ENCODE measurements at regions not wholly inside any gene's neighbourhood (a gene's known extent, or its start where the extent isn't known, plus 50 kb on each side); places are given as distances from the start of the nearest gene placed in this dataset.
"Not testable (repeated sequence)": the region's sequence is repeated elsewhere in the genome, so short reads cannot be mapped to it uniquely, and the experiment has no call there.

DNA sequence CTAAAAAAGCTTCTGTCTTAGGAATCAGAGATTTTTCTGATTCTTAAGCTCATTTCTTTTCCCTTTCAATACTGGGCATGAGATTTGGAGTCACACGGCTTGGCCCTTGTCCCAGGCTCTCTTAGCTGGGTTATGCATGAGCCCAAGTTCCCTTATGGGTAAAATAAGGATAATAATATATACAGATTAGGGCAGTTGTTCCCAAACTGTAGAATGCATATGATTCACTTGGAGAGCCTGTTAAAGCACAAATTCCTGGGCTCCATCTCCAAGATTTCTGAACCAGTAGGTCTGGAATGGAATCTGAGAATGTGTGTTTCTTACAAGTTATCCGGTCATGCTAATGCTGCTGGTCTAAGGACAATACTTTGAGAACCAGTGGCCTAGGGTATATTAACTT, 154.0 kb downstream of the REEP3 start:
- DNase-seq, result no peak

DNA sequence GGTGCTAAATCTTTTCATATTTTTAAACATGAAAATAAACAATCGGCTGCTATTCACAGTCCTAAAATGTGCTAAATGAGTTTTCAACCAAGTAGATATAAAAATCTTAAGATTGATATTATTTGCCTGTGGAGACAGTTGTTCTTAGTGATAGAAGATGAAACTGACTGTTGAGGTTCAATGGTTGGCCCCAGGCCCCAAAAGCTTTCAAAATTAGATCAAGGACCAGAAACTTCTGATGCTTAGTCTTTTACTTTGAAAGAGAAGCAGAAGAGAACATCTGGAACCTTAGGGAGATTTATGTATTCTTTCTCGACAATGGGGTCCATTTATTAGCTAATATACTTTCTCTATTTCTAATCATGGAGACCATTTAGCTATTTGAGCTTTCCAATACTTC, 155.8 kb downstream of the REEP3 start:
- DNase-seq, result no peak

DNA sequence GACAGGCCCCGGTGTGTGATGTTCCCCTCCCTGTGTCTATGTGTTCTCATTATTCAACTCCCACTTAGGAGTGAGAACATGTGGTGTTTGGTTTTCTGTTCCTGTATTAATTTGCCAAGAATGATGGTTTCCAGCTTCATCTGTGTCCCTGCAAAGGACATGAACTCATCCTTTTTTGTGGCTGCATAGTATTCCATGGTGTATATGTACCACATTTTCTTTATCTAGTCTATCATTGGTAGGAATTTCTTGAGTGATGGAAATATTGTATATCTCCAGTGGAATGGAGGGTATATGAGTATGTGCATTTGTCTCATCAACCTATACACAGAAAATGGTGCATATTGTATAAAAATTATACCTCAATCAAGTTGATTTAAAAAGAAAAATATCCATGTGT, 159.3 kb downstream of the REEP3 start:
- DNase-seq, result not testable (repeated sequence)

DNA sequence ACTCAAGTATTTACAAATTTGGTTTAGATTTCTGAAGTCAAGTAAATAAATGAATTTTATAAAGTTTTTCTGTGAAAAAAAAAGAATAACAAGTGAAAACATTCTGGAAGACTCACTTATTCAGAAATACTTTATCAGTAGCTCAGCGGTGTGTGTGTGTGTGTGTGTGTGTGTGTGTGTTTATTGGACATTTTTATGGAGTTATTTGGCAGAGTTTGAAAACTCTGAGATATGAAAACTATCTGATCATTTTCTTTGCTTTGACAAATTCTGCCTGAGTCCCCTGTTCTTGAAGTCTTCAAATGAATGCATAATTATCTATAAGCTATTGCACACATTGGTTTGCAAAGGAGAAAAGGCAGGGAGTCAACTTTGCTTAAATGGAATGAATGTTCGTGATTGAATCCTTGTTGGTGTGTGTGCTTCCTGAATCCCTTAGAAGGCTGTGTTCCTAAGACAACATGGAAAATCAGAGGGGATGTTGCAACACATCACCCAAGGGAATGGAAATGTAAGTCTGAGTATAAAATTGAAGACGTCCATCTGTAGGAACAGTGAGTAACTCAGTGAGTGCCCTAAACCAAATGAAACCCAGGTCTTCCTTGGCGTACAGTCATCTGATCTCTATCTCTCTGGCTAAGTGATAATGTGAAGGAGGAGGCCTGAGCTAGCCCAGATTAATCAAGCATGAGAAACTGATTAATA, 160.9 kb downstream of the REEP3 start:
- no peak for DNase-seq

DNA sequence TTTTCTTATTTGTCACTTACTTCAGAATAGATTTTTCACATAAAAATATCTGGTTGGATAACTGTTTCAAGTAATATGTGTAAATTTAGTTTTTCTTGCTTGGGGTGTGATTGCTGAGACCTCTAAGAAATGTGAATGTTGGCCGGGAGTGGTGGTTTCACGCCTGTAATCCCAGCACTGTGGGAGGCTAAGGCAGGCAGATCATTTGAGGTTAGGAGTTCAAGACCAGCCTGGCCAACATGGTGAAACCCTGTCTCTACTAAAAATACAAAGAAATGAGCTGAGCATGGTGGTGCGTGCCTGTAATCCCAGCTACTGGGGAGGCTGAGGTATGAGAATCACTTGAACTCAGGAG, 161.5 kb downstream of the REEP3 start:
- not testable (repeated sequence) for DNase-seq

DNA sequence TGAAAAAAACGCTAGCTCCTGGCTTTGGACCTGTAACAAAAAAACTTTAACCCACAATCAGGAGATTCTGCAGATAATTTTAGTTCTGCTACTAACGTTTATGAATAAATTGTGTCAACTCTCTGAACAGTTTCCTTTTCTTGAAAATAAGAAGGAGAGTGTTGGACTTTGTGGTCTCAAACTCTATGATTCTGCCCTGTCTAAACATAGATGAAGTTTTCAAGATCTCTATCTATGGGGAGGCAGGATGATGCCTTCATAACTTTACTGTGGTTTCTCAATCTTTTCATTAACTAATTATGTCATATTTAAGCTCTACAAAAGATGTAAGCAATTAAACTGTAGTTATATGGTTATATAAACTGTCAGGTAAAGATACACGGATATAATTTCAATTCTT, 162.0 kb downstream of the REEP3 start:
- no peak for DNase-seq

DNA sequence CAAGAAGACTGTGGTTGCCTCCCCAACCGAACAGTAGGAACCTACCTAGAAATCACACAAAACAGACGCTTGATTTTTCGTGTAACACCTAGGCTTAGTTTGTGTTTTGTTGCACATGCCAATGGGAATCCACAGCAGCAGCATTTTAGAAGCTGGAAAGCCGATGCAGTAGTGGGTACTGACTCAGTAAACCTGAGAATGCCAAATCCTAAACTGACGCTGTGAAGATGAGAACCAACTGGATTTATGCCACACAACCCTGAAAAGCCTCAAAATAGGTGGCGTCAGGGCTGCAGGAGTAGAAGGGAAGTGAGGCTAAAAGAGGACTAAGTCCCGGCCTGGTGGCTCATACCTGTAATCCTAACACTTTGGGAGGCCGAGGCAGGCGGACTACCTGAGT, 162.5 kb downstream of the REEP3 start:
- DNase-seq, result no peak

DNA sequence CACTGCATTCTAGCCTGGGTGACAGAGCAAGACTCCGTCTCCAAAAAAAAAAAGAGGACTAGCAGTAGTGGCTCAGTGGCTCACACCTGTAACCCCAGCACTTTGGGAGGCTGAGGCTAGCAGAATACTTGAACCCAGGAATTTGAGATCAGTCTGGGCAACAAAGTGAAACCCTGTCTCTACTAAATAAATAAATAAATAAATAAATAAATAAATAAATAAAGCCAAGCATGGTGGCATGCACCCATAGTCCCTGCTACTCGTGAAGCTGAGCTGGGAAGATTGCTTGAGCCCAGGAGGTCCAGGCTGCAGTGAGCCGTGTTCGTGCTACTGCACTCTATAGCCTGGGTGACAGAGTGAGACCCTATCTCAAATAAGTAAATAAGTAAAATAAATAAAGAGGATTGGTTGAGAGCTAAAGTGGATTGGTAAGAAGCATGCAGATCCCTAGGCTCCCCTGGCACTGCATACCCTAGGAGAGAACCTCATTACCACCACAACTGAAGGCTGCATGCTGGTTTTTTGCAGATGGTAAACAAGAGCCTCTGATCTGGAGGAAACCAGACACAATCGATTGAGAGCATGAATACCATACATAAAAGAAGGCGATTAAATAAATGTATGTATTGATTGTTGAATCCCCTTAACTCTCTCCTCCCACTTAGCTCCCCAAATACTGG, 163.2 kb downstream of the REEP3 start:
- DNase-seq, result no peak

DNA sequence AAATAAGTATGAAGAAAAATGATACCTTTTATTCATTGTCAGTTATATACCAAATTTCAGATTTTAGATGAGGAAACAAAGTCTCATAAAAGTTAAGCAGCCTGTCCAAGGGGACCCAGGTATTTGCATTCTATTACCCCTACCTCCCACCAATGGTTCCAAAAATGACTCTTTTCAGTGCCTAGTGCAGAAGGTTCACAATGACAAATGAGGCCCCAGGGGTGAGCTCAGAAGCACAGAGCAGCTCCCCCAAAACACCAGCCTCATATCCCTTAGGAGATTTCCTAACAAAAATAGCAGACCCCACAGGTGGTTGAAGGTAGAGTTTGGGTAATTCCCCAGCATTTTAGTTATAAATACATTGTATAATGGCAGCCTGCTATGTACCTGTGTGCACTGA, 168.6 kb downstream of the REEP3 start:
- DNase-seq, result no peak

DNA sequence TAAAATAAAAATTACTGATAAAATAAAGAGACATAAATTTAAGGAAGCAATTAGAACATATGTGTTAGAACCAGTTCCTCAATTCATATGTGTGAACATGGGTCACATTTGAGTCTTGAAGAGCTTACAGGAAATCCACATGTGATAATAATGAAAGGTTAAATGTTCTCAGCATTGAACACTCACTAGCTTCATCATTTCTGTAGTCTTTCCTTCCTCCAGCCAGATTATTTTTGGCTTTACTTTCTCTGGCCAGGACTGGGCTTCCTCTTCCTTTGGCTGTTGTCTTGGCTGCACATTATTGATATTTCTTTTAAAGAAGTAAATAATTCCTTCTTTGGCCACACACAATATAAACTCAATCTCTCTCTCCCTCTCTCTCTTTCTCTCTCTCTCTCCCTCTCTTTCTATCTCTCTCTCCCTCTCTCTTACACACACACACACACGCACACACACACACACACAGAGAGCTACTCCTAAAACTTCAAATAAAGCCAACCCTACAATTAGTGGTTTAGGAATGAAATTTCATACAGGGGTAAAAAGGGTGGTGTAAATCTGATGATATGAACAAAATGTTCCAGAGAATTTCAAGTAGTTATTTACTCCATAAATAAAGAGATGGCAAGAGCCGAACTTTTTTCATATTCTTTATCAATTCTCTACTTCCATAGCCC, 171.2 kb downstream of the REEP3 start:
- DNase-seq, result no peak

DNA sequence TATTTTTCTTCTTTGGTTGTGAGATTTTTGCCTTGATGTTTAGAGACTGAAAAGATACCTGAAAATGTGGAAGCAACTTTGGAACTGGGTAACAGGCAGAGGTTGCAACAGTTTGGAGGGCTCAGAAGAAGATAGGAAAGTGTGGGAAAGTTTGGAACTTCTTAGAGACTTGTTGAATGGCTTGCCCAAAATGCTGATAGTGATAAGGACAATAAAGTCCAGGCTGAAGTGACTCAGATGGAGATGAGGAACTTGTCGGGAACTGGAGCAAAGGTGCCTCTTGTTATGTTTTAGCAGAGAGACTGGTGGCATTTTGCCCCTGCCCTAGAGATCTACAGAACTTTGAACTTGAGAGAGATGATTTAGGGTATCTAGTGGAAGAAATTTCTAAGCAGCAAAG, 171.8 kb downstream of the REEP3 start:
- DNase-seq, result not testable (repeated sequence)

DNA sequence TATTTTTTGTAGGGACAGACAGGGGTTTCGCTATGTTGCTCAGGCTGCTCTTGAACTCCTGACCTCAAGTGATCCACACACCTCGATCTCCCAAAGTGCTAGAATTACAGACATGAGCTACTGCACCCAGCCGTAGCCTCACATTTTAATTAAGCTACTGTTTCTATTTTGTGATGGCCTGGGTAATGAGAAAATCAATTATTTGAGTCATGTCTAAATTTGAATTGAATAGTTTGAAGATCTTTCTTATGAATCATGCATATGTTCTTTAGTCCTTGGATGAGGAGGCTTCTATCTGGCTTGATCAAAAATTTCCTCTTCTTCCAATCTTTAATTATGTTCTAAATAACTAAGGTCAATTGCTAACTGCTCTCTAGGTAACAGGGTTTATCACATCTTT, 175.0 kb downstream of the REEP3 start:
- no peak for DNase-seq

DNA sequence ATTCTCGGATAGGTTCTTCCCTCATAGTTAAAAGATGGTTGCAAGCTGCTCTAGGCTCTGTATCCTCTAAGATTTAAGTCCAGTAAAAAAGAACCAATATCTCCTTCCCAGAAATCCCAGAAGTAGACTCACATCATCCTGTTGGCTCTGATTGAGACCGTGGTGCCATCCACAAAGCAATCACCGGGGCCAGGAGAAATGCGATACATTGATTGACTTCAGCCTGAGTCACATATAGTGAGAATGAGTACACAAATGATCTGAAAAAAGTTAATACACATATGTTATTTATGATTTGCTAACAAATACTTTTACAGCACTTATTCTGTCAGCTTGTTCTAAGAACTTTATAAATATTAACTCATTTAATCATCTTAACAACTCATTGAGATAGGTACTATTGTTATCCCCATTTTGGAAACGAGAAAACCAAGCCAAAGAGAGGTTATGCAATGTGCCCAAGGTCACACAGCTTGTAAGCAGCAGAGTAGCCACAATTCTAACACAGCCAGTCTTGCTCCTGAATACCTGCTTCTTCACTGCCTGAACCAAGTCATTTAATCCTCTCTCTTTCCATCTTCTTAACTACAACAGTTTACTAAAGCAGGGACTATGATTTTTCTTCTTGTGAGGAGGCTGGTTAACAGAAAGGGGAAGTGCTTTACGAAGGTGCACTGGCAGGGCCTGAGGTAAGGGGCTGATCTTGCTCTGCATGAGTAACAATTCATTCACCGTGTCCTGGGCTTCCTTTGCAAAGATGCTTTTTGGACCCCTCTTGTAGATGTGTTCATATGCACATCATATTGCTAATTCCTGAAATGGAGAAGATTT, 177.0 kb downstream of the REEP3 start:
- DNase-seq, result no peak

DNA sequence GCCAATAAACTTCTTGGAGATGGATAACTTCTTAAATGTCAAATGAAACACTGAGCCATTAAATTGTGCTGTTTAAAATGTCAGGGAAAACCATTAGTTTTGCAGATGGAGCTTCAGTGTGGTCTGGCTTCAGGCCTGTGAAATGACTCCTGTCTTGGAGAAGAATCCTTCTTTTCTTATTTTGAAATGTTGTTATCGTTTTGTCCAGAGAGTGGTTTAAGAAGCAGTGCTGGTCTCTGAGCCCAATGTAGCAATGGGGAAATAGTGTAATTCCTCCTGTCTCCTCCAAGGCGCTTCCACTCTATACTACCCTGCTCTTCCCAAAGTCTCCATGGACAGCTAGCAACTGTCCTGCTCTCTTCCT, 177.6 kb downstream of the REEP3 start:
- no peak for DNase-seq

DNA sequence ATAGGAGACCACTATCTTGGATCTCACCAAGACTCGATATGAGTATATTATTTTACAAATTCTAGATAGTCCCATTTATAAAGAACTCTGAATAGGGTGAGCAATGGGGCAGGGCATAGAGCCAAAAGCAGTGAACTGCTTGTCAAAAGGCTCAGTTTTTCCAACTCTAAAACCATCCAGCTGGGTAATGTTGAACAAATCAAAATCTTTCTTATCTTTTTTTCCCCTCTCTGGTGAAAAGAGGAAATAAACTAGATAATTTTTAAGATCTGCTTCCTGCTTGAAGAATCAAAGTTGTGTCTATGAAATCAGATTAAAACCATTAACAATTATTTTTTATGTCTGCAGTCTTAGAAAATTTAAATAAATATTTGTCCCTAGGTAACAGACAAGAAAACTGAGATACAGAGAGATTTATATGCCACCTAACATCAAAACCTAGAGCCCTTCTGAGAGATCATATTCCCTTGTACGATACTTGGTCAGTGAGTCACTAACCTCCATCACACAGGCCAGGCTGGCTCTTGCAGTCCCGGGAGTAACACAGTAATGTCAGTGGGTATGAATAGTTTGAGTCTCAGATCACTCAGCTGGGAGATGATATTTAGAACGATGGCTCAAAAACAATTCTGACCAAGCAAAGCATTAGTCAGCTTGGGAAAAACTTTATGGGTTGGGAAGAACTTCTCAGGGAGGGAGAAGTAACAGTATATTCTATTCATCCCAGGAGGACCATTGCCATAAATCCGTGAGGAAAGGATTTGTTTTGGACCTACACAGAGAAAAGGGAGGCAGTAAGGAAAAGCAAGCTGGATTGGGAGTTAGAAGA, 178.8 kb downstream of the REEP3 start:
- no peak for DNase-seq

DNA sequence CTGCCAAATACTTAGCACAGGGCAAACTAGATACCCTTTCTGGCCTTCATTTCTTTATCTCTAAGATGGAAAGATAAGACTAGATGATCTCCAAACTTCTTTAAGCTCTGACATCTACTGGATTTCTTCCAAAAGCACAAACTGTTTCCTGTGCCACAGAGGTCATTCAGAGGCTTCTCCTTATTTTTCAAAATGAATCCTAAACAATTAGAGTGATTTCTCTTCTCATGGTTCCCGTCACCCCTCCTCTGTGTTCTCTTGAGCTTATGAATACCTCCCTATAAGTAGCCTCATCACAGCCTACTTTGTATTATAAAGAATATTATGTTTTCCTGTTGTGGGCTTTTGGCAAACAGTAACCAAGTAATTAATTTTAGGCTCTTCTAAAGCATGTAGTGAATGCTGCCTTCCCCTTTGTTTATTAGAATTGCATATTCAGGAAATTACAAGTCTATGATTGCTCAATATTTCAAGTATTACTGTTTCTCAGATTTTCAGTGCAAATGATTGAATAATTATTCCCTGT, 179.5 kb downstream of the REEP3 start:
- DNase-seq, result no peak

DNA sequence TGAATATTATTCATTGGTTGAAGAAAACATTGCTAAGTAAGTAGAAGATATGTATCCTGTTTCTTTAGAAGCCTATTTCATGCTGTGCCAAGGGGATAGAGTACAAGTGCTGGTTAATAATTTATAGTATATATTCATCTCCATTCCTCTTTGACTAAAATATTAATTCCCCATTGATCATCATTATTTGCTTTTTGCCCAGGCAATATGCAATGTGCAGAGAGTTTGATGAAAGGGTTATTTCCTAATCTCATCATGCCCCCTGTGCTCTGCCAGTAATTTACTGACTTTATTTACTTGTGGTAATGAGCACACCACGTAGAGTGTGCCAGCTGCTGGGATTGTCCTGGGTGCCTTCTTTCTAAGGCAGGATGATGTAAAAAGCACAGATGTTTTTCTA, 180.9 kb downstream of the REEP3 start:
- DNase-seq, result no peak

DNA sequence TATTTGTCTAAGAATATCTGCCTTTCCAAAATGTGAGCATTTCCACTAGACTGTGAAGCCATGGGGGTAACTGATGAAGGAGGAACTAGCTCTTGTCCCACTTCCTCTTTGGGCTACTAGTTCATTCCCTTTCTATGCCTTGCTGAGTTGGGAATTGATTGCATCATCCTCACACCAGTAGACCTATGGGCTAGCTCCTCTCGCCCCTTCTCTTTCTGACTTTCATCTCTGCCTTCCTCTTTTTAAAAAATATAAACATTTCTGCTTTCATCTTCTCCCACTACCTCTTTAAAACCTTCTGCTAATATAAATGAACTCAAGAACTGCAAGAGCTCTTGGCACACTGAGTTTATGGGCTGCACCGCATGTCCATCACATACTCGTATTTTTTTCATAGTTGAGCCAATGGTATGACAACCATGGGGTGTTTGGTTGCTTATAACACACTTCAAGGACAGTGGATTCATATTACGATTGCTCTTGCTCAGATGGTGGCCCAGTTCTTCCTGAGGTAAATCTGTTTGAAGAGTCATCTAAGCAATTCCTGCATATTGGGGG, 182.0 kb downstream of the REEP3 start:
- DNase-seq, result no peak

DNA sequence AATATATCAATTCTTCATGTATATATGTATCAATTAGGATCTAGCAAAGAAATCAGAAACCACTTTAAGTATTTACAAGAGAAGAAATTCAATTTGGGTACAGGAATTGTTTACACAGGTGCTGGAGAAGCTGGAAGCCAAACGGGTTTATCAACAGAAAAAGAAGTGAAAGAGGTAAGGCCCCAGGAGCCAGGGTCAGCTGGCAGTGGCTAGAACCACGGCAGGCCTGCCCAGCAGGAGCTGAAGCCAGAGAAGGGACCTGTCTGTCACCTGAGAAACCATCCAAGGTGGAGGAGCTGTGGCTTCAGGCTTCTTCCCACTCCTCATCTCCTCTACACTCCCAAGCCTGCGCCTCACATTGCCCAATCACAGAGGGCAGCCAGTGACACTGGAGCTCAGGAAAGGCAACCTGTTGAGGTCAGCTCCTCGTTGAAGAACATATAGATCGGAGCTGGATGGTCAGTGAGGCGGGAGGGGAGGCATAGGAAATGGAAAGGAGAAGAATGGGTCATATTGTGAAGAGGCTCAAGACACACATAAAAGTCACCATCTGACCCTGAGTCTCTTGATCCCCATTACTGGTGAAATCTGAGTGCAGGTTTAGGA, 182.6 kb downstream of the REEP3 start:
- DNase-seq, result no peak

DNA sequence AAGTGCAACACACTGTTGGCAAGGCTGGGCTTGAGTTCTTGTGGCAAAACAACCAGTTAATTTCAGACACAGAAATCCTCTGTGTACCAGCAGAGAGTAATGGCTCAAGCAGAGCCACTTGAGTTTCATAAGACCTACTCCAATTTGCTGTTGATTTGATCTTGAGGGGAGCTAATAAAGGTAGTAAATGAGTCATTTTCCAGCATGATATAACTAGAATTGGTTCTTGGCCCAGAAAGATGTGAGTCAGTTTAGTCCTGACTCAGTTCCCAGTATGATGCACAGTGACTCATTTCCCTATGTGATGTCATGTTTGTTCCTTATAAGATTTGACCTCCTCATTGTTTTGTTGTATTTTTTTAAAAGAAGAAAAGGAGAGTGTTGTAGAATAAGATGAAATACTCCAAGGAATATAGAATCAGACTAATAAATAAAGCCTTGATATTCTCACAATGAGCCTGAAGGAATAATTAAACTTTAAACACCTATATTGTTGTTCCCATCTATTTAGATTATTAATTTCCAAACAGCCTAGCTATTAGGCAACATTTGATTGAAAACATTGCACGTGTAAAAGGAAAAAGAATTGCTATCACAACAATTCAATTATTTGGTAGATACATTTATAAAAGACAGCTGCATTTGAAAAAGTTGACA, 186.2 kb downstream of the REEP3 start:
- no peak for DNase-seq

DNA sequence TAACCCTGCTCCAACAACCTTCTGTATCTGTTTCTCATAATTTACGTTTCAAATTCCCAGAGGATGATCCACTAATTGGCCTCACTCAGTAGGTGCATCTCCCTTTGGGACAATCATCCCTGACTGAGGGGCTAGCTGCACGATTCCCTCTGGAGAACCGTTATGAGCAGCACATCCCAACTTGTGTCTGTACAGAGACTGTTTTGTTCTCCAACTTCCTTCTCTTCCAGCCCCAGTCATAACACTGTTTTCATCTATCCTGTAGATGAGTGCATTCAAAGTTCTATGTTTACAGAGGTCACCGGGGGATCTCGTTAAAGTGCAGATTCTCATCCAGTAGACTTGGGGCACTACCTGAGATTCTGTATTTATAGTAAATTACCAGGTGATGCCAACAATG, 187.2 kb downstream of the REEP3 start:
- no peak for DNase-seq
